Stimulated activated CD4-positive, alpha-beta T cell treated with anti-CD3 and anti-CD28 coated beads, Interleukin-2, amount 100 ng/mL, for 4 hours (primary cell): ENCODE measurements at regions not wholly inside any gene's neighbourhood (a gene's known extent, or its start where the extent isn't known, plus 50 kb on each side); places are given as distances from the start of the nearest gene placed in this dataset.
"Not testable (repeated sequence)": the region's sequence is repeated elsewhere in the genome, so short reads cannot be mapped to it uniquely, and the experiment has no call there.

Experiments
- DNase-seq: peaks from one replicate; pipeline ENCODE4 v3.0.0-alpha.2; 2020; ENCODE audit warnings: low read depth

DNA sequence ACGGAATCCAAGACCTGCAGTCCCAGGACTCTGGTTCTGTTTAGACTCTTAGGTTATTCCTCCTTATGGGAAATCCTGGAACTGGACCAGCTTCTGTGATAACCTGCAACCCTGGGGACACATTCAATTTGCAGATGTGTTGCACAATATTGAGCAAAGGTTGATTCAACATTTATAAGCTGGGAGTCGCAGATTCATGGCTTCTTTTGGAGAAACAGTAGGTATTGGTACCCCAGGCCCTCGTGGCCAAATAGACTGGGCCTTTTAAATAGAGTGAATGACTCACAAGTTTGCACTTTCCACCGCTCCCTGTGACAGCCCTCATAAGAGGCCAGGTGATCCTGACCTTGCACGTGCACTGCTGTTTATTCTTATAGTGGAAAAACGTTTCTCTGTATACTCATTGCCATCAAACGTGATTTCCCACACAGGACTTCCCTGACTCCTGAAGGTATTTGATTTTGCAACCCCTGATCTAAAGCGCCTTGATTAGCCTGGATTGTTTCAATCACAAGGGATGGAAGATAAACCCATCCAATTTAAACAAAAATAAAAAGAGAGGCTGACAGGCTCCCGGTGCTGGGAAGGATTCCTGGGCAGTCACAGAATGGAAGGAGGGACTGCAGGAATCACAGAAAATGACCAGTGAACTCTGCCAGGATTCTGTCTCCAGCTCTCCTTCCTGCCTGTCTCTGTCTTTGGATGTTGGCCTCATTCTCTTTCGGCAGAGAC, 98.0 kb downstream of the VCPKMT start:
- no peak for DNase-seq

- no peak for DNase-seq
Observed at GRCh38 chr14:50018933-50019210, 97.5 kb downstream of the VCPKMT start.

GRCh38 chr14:50020184-50020583, 96.2 kb downstream of the VCPKMT start:
- DNase-seq, result no peak

DNA sequence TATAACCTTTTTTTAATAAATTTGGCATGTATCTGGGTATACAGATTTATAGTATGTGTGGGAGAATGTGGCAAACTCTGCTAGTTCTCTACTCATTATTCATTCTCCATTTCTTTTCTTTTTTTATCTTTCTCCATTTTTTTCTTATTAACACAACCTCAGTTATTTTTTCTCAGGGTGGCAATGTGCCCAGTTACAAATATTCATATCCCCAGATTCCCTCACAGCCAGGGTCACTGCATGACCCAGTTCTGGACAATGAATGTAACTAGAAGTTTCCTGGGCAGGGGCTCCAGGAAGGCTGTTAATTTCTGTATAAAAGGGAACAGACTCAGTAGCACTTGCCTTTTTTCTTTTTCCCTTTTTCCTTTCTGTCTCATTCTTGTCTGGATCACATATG, 95.6 kb downstream of the VCPKMT start:
- DNase-seq, result no peak

DNA sequence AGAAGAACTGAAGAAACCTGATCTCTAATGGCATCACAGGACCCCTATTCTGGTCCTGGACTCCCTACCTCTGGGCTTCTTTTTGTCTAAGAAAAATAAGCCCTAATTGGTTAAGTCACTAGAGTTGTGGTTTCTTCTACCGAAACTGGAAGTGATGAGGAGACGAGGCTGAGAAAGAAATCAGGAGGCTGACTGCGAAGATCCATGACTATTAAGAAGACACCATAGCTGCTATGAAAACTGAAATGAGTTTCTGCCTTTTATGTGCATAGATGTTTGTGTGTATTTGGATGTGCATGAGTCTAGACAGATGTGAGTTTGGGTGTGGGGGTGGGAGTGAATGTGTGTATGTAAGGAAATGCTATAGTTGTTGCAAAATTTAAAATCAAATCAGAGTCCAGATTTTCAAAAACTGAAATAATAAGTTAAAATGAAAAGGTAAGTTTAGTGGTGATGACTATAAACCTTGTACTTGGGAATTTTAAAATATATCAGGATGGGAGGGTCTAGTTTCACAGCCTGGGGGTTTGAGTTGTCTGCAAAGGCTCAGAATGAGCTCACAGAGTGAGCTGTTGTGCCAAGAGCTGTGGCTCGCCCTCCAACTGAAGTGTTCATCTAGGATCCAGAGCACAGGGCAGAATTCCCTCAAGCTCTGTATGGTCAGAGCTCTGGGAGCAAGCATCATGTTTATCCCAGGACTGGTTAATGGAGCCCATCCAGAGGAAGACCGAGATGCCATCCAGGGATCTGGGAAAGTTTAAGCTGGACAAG, 94.9 kb downstream of the VCPKMT start:
- no peak for DNase-seq

- no peak for DNase-seq
Observed at GRCh38 chr14:50022661-50023060, 93.7 kb downstream of the VCPKMT start.

DNA sequence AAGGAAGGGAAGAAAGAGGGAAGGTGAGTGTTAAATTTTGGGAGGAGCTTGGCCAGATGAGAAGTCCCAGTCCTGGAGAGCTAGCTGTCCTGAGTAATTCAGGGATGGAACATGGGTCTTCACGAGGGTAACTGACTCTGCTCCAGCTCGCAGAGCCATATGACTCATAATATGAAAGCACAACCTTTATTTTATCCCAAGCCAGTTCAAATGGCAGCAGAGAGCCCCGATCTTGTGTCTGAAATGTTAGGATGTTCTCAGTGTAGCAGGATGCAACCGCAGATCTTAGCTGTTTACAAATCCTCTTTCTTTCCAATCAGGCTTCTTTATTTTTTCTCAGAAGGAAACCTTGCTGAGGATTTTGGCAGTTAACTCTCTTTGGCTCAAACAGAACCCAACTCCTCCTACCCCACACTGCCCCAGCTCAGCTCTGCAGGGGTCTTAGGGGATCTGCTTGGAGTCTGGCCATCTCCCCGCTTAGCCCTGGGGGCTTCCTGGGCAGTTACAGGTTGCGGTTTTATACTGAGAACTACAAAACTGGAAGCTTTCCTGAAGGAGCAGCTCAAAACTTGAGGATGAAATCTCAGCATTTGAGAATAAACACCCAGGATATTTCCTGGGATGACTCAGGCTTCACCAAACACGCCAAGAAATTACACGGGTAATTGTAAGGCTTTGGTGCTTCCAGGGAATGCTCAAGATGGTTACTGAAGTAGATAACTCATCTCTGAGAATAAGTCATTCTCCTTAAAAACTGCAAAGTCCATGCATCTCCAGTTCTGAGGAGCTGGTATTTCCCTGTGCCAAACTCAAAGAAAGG, 92.5 kb downstream of the VCPKMT start:
- DNase-seq, result no peak

GRCh38 chr14:50025073-50025472, 91.3 kb downstream of the VCPKMT start:
- DNase-seq, result no peak

- no peak for DNase-seq
Observed at GRCh38 chr14:50025776-50026175, 90.6 kb downstream of the VCPKMT start.

DNA sequence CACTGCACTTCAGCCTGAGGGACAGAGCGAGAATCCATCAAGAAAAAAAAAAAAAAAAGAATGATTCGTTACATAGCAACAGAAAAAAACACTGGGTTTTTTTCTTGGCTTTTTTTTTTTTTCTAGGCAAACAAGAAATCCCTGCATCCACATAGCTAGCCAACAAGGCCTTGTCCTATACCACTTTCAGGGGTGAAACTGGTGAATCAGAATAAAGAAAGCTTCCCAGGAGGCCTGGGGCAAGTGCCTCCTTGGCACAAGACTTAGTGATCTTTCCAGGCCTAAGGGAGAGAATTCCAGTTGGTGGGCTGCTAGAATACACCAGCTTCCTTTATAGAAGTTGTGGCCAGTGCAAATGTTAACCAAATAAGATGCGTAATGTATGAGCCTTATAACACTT, 90.0 kb downstream of the VCPKMT start:
- DNase-seq, result no peak

GRCh38 chr14:50027816-50028215, 88.6 kb downstream of the VCPKMT start:
- DNase-seq, result no peak

DNA sequence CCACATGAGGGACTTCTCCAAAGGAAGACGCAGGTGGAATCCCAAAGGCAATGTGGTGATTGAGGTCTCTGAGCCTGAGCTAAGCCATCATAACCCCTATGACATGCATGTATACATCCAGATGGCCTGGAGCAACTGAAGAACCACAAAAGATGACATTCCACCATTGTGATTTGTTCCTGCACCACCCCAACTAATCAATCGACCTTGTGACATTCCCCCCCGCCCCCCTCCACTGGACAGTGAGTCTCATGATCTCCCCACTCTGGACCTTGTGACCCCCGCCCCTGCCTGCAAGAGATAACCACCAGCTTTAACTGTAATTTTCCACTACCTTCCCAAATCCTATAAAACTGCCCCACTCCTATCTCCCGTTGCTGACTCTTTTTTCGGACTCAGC, 87.9 kb downstream of the VCPKMT start:
- DNase-seq, result no peak

GRCh38 chr14:50030036-50030435, 86.3 kb downstream of the VCPKMT start:
- DNase-seq, result no peak

- DNase-seq, result not testable (repeated sequence)
Observed at GRCh38 chr14:50030911-50031310, 85.5 kb downstream of the VCPKMT start.

DNA sequence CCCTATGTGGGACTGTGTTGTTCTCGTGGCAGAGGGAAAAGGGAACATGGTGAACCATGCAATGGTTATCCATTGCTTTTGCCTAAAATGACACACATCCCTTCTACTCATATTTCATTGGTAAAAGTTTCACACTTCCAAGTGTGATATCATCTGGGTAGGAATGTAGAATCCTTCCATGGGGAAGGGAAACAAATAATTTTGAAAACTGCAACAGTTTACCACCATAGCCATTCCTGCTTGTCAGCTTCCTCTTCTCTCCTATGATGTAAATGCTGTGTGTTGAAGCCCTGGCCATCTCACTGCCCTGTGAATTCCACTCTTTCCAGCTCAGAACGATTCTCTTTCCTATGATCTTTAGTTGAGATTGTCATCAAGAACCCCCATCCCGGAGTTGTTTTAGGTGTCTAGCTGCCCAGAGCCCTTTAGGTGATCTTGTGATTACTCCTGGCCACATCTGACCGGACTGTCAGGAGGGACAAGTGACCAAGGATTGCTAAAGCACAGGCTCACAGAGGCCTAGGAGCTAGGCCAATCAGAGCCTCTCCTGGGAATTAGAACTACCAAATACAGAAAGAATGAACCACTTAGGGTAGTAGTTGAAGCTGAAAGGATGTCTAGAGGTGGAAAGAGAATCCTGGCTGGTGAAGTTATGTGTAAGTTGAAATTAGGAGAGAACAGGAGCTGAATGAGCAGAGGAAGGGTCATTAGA, 84.6 kb downstream of the VCPKMT start:
- DNase-seq, result no peak

- DNase-seq, result not testable (repeated sequence)
Observed at GRCh38 chr14:50032462-50033167, 83.8 kb downstream of the VCPKMT start.

DNA sequence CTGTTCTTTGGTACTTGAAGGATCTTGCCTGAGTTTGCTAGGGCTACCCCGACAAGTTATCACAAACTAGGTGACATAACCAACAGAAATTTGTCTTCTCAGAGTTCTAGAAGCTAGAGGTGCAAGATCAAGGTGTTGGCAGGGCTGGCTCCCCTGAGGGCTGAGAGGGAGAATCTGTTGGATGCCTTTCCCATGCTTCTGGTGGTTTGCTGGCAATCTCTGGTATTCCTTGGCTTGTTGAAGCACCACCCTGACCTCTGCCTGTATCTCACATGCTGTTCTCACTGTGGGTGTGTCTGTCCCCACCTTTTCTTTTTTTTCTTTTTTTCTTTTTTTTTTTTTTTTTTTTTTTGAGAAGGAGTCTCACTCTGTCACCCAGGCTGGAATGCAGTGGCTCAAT, 81.2 kb downstream of the VCPKMT start:
- no peak for DNase-seq

GRCh38 chr14:50036211-50036610, 80.2 kb downstream of the VCPKMT start:
- DNase-seq, result no peak

GRCh38 chr14:50036637-50037036, 79.7 kb downstream of the VCPKMT start:
- DNase-seq, result no peak

- no peak for DNase-seq
Observed at GRCh38 chr14:50037240-50037639, 79.1 kb downstream of the VCPKMT start.

DNA sequence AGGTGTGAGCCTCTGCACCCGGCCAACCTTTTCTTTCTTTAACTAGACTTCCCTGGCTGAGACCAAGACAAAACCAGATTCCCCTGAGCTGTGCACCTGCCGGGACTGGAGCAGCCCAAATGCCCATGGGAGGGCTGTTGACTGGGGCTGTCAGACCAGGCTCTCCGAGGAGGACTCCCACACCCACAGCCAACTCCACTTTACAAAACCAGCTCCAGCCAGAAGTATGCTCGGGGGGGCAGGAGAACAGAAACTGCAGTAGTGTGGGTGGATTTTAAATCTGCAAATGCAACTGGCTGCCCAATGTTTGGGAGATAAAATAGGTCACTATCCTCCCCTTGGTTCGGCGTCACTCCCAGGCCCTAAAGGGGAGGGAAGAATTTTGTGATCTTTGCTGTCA, 78.5 kb downstream of the VCPKMT start:
- DNase-seq, result no peak
